ENCODE measurements at regions not wholly inside any gene's neighbourhood (a gene's known extent, or its start where the extent isn't known, plus 50 kb on each side); places are given as distances from the start of the nearest gene placed in this dataset.
A peak's percentile ranks its signal among the peaks of the same experiment; 100 is the strongest.

DNA sequence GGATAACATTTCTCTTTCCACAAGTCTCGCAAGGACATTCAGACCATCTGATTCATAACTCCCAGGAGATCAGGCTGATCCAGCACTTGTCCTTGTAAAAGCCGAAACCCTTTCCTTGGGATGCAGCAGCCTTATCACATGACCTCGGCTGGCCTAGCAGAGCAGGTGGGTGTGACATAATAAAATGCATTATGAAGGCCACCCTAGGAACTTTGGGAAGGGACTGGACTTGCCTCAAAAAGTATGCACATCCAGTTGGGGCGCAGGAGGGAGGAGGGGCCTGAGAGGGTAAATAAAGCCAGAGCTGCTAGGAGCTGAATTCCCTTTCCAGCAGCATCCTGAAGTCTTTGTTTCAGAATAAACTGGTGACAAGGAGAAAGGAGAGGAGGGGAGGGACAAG, 260.8 kb downstream of the SNX13 start:
- Histone ChIP-seq H3K27me3 (ENCODE audit: insufficient read depth, low read depth) (no peaks in the 10 kb centered on the region), H3K9me3 (ENCODE audit: insufficient read depth, low read depth) (no peaks in the 10 kb centered on the region), H3K27ac (no peak overlapping the region), H3K9me2 (ENCODE audit: insufficient read depth) (no peaks in the 10 kb centered on the region), H3K79me2 (ENCODE audit: low read depth) (no peaks in the 10 kb centered on the region), H3K36me3 (ENCODE audit: low read depth) (no peaks in the 10 kb centered on the region), H3K4me3 (no peak overlapping the region), H2AFZ (no peak overlapping the region), H4K20me1 (ENCODE audit: insufficient read depth) (no peaks in the 10 kb centered on the region), H3K4me2 (no peak overlapping the region), H3F3A (ENCODE audit: insufficient read depth, low read depth) (no peaks in the 10 kb centered on the region), H3K4me1 (replicated peaks; ENCODE audit: insufficient read depth) (no peaks in the 10 kb centered on the region)
- TF ChIP-seq, protein P1, sequence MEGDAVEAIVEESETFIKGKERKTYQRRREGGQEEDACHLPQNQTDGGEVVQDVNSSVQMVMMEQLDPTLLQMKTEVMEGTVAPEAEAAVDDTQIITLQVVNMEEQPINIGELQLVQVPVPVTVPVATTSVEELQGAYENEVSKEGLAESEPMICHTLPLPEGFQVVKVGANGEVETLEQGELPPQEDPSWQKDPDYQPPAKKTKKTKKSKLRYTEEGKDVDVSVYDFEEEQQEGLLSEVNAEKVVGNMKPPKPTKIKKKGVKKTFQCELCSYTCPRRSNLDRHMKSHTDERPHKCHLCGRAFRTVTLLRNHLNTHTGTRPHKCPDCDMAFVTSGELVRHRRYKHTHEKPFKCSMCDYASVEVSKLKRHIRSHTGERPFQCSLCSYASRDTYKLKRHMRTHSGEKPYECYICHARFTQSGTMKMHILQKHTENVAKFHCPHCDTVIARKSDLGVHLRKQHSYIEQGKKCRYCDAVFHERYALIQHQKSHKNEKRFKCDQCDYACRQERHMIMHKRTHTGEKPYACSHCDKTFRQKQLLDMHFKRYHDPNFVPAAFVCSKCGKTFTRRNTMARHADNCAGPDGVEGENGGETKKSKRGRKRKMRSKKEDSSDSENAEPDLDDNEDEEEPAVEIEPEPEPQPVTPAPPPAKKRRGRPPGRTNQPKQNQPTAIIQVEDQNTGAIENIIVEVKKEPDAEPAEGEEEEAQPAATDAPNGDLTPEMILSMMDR (conservative IDR thresholded peaks at IDR 0.05): no peak
- TF ChIP-seq EZH2 (IDR thresholded peaks at IDR 0.05; ENCODE audit: low read depth): no peak
- POLR2A ChIA-PET (ENCODE audit: unreplicated experiment): interaction anchor here (0.6 kb wide), 1 partner anchor 19 kb away, joined by 3 read pairs; no protein-coding TSS in a partner anchor
- intact Hi-C loops (cut with micrococcal nuclease; ENCODE audit: unreplicated experiment): no loop called here
- no TSS peak for BruUV-seq (replicated peaks)
- CTCF ChIA-PET: no interaction called here
- DNase-seq: peak in 1 of 2 experiments; percentile 6

DNA sequence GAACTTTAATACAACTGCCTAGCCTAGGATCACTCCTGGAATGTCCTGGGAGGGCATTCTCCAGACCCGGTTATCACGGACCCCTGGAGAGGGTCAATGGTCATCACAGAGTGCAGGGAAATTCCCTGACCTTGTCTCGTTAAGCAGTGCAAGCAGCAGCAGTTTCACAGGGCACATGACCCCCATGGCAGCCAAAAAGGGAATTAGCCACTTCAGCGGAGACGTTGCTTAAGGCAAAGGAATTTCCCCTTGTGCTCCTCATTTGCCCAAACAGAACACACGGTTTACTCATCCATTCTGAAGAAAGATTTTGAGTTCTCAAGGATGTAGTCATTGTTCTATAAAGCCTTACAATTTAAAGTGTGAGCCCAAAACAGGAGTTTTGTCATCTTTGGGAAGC, 260.3 kb downstream of the SNX13 start:
- Histone ChIP-seq H4K20me1 (ENCODE audit: insufficient read depth) (no peaks in the 10 kb centered on the region), H3K79me2 (ENCODE audit: low read depth) (no peaks in the 10 kb centered on the region), H3K27me3 (ENCODE audit: insufficient read depth, low read depth) (no peaks in the 10 kb centered on the region), H3K4me2 (no peak overlapping the region), H3F3A (ENCODE audit: insufficient read depth, low read depth) (no peaks in the 10 kb centered on the region), H3K9me3 (ENCODE audit: insufficient read depth, low read depth) (no peaks in the 10 kb centered on the region), H3K4me1 (replicated peaks; ENCODE audit: insufficient read depth) (no peaks in the 10 kb centered on the region), H3K27ac (no peak overlapping the region), H3K36me3 (ENCODE audit: low read depth) (no peaks in the 10 kb centered on the region), H2AFZ (no peak overlapping the region), H3K4me3 (no peak overlapping the region), H3K9me2 (ENCODE audit: insufficient read depth) (no peaks in the 10 kb centered on the region)
- peak in 1 of 2 experiments; percentile 45 for DNase-seq
- TF ChIP-seq EZH2 (IDR thresholded peaks at IDR 0.05; ENCODE audit: low read depth): no peak
- TF ChIP-seq, protein P1 (conservative IDR thresholded peaks at IDR 0.05): no peak
- CTCF ChIA-PET: no interaction called here
- intact Hi-C loops (cut with micrococcal nuclease; ENCODE audit: unreplicated experiment): loop anchor here (10.0 kb wide), 1 partner anchor 695 kb away; no protein-coding TSS in a partner anchor
- BruUV-seq (replicated peaks): no TSS peak
- POLR2A ChIA-PET (ENCODE audit: unreplicated experiment): no interaction called here

DNA sequence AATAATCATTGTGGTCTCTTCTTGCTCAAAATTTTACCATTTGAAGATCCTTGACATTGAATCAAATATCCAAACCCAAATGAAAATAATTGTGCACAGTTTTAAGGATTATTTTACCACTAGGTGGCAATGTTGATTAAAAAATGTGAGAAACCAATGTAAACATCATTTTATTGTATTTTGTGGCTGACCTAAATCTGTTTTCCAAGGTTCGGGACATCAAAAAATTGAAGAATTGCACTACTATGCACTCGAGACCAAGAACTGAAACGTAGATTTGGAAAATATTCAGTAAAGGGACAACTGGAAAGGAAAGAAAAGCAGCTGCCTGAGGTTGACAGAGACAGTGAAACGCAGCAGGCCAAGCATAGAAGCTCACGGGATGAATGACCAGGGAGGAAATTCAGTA, 259.3 kb downstream of the SNX13 start:
- no peaks in the 10 kb centered on the region for H3K79me2 ChIP-seq (ENCODE audit: low read depth)
- BruUV-seq (replicated peaks): no TSS peak
- CTCF ChIA-PET: interaction anchor here (0.5 to 1.4 kb wide), 4 partner anchors 11 to 597 kb away, joined by 3 to 22 read pairs (median 4); no protein-coding TSS in a partner anchor
- no peaks in the 10 kb centered on the region for H3K9me3 ChIP-seq (ENCODE audit: insufficient read depth, low read depth)
- no peak for TF ChIP-seq EZH2 (IDR thresholded peaks at IDR 0.05; ENCODE audit: low read depth)
- TF ChIP-seq, protein P1 (conservative IDR thresholded peaks at IDR 0.05): peak; percentile 91
- H3K4me3 ChIP-seq: no peak overlapping the region
- intact Hi-C loops (cut with micrococcal nuclease; ENCODE audit: unreplicated experiment): loop anchor here (1.0 to 10.0 kb wide), 2 partner anchors 664 to 696 kb away; no protein-coding TSS in a partner anchor
- H2AFZ ChIP-seq: peak overlapping the region; percentile 1; the same call in 1 of the 2 replicates
- H3K27ac ChIP-seq: no peak overlapping the region
- no peaks in the 10 kb centered on the region for H4K20me1 ChIP-seq (ENCODE audit: insufficient read depth)
- DNase-seq: peak in 1 of 2 experiments; percentile 60
- H3K4me2 ChIP-seq: no peak overlapping the region
- H3K27me3 ChIP-seq (ENCODE audit: insufficient read depth, low read depth): no peaks in the 10 kb centered on the region
- H3K9me2 ChIP-seq (ENCODE audit: insufficient read depth): no peaks in the 10 kb centered on the region
- H3F3A ChIP-seq (ENCODE audit: insufficient read depth, low read depth): no peaks in the 10 kb centered on the region
- POLR2A ChIA-PET (ENCODE audit: unreplicated experiment): no interaction called here
- H3K36me3 ChIP-seq (ENCODE audit: low read depth): no peaks in the 10 kb centered on the region
- H3K4me1 ChIP-seq (replicated peaks; ENCODE audit: insufficient read depth): no peaks in the 10 kb centered on the region

Measured in PC-9 (cell line).